B cell (primary cell): ENCODE measurements at regions not wholly inside any gene's neighbourhood (a gene's known extent, or its start where the extent isn't known, plus 50 kb on each side); places are given as distances from the start of the nearest gene placed in this dataset.

ENCODE experiments used
- CTCF ChIP-seq: fragments of 200-600 bp; IDR thresholded peaks from one replicate; pipeline ENCODE4 v1.8.0; 2022; ENCODE audit warnings: antibody characterized with exemption, mild to moderate bottlenecking
- EZH2 ChIP-seq: IDR thresholded peaks from 2 replicates; pipeline ENCODE4 v1.6.1; 2012; ENCODE audit warnings: borderline replicate concordance, low read depth, mild to moderate bottlenecking, moderate library complexity, low read length; ENCODE audit not compliant: insufficient read depth, poor library complexity, severe bottlenecking

GRCh38 chr4:85128246-85129204 is 162.0 kb upstream of the WDFY3 start:
- TF ChIP-seq CTCF (no peak), EZH2 (no peak)
